ENCODE measurements at regions not wholly inside any gene's neighbourhood (a gene's known extent, or its start where the extent isn't known, plus 50 kb on each side); places are given as distances from the start of the nearest gene placed in this dataset.

GRCh38 chr3:117408811-117409210 is 699.2 kb downstream of the TUSC7 start:
- H3K9ac ChIP-seq (ENCODE audit: insufficient read depth in 1 of 2, low read depth in 2 of 2, low read length in 2 of 2), result no peak overlapping the region
- ChIA-PET CTCF (ENCODE audit: low intra/inter-chr PET ratio) (no interaction called here), POLR2A (no interaction called here)
- DNase-seq (ENCODE audit: extremely low read depth in 1 of 4, low spot score in 3 of 4) (no peak), ATAC-seq (no peak), FAIRE-seq (no peak)
- H3K4me2 ChIP-seq (ENCODE audit: insufficient read depth, low read length), result no peak overlapping the region
- H3K9me1 ChIP-seq (ENCODE audit: control insufficient read depth, insufficient read depth, low read length), result no peaks in the 10 kb centered on the region
- intact Hi-C loops (cut with micrococcal nuclease) (no loop called here), in situ Hi-C loops (cut with MboI) (no loop called here)
- no peaks in the 10 kb centered on the region for H3K36me3 ChIP-seq (ENCODE audit: control insufficient read depth, insufficient read depth, low read length)
- no peaks in the 10 kb centered on the region for H3K4me1 ChIP-seq (replicated peaks in 1 of 2; ENCODE audit: control insufficient read depth in 2 of 2, insufficient read depth in 2 of 2, low read length in 2 of 2)
- H3K9me3 ChIP-seq (replicated peaks; ENCODE audit: control insufficient read depth, insufficient read depth, low read depth, low read length), result no peaks in the 10 kb centered on the region
- no TSS peak for BruUV-seq (replicated peaks)
- H3K27me3 ChIP-seq (ENCODE audit: control insufficient read depth in 2 of 2, insufficient read depth in 2 of 2, low read length in 2 of 2), result no peaks in the 10 kb centered on the region
- no peak overlapping the region for H3K27ac ChIP-seq (ENCODE audit: extremely low read depth, low read depth, low read length)
- H4K20me1 ChIP-seq (replicated peaks; ENCODE audit: control insufficient read depth, insufficient read depth, low read length), result no peaks in the 10 kb centered on the region
- no peak overlapping the region for H2AFZ ChIP-seq (ENCODE audit: low read depth, low read length)
- no peak overlapping the region for H3K4me3 ChIP-seq
- H3K79me2 ChIP-seq (ENCODE audit: control insufficient read depth, insufficient read depth, low read length), result no peaks in the 10 kb centered on the region
- no peak for TF ChIP-seq ZNF431 (CRISPR knock-in tag; IDR thresholded peaks at IDR 0.05)
- TF ChIP-seq MXD1 (CRISPR knock-in tag; IDR thresholded peaks at IDR 0.05; ENCODE audit: borderline replicate concordance, poor library complexity, severe bottlenecking), result no peak
- no peak for TF ChIP-seq TRIM25 (IDR thresholded peaks at IDR 0.05; ENCODE audit: borderline replicate concordance)
- no peak for TF ChIP-seq E2F3 (CRISPR knock-in tag; IDR thresholded peaks at IDR 0.05)
- no peak for TF ChIP-seq E2F1 (CRISPR knock-in tag; IDR thresholded peaks at IDR 0.05)
- no peak for TF ChIP-seq KHSRP (IDR thresholded peaks at IDR 0.05)
- TF ChIP-seq E2F8 (IDR thresholded peaks at IDR 0.05; ENCODE audit: low read depth, partially characterized antibody), result no peak
- TF ChIP-seq FOXA3 (CRISPR knock-in tag; conservative IDR thresholded peaks at IDR 0.05 in 1 of 2, IDR thresholded peaks at IDR 0.05 in 1 of 2), result no peak
- TF ChIP-seq HBP1 (CRISPR knock-in tag; IDR thresholded peaks at IDR 0.05), result no peak
- no peak for TF ChIP-seq NRF1 (conservative IDR thresholded peaks at IDR 0.05 in 1 of 2, IDR thresholded peaks at IDR 0.05 in 1 of 2)
- TF ChIP-seq ZKSCAN8 (CRISPR knock-in tag; IDR thresholded peaks at IDR 0.05), result no peak
- no peak for TF ChIP-seq SMC3 (conservative IDR thresholded peaks at IDR 0.05; ENCODE audit: insufficient read depth, low read depth, low read length)
- TF ChIP-seq MTA3 (IDR thresholded peaks at IDR 0.05; ENCODE audit: borderline replicate concordance), result no peak
- no peak for TF ChIP-seq MAX (CRISPR knock-in tag; IDR thresholded peaks at IDR 0.05)
- no peak for TF ChIP-seq PHB (CRISPR knock-in tag; IDR thresholded peaks at IDR 0.05)

All from K562 (cell line).